ENCODE measurements at regions not wholly inside any gene's neighbourhood (a gene's known extent, or its start where the extent isn't known, plus 50 kb on each side); places are given as distances from the start of the nearest gene placed in this dataset.

DNA sequence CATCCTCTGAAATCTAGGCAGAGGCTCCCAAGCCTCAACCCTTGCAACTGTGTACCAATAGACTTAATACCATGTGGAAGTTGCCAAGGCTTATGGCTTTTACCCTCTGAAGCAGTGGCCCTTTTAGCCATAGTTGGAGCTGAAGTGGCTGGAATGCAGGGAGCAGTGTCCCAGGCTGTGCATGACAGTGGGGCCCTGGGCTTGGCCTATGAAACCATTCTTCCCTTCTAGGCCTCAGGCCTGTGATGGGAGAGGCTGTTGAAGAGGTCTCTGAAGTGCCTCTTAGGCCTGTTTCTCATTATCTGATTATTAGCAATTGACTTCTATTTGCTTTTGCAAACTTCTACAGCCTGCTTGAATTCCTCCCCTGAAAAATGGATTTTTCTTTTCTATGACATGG, 612.7 kb upstream of the ZWINT start:
- Histone ChIP-seq H3K36me3 (ENCODE audit: control insufficient read depth in 2 of 2, extremely low read depth in 1 of 2, insufficient read depth in 1 of 2, low read length in 1 of 2) (no peaks in the 10 kb centered on the region), H3K4me3 (ENCODE audit: control insufficient read depth in 1 of 2, extremely low read depth in 1 of 2, low read length in 1 of 2) (no peak overlapping the region), H3K9me3 (peaks cover 2% of the 10 kb centered on the region), H3K27ac (ENCODE audit: low read length) (no peak overlapping the region), H3K4me1 (ENCODE audit: control insufficient read depth in 1 of 2, extremely low read depth in 1 of 2, insufficient read depth in 2 of 2, low read length in 2 of 2) (no peaks in the 10 kb centered on the region), H3K27me3 (replicated peaks in 1 of 2; ENCODE audit: control insufficient read depth in 2 of 2, extremely low read depth in 1 of 2, insufficient read depth in 2 of 2, low read length in 1 of 2) (no peaks in the 10 kb centered on the region)
- Mint-ChIP-seq H3K9me3 (peaks cover 0 to 31% (median 18%) of the 10 kb centered on the region in 3 donors), H3K27me3 (no peaks in the 10 kb centered on the region), H3K4me3 (no peak overlapping the region), H3K36me3 (no peaks in the 10 kb centered on the region), H3K4me1 (no peaks in the 10 kb centered on the region), H3K27ac (no peak overlapping the region)
- CTCF ChIA-PET, result no interaction called here
- POLR2A ChIA-PET, result no interaction called here
- ATAC-seq (replicated peaks in 1 of 4) (no peak), DNase-seq (no peak)

GRCh38 chr10:56943221-56943755, 582.2 kb upstream of the ZWINT start:
- Histone ChIP-seq H3K9me3 (no peaks in the 10 kb centered on the region), H3K4me3 (ENCODE audit: control insufficient read depth in 1 of 2, extremely low read depth in 1 of 2, low read length in 1 of 2) (no peak overlapping the region), H3K27ac (ENCODE audit: low read length) (no peak overlapping the region), H3K36me3 (ENCODE audit: control insufficient read depth in 2 of 2, extremely low read depth in 1 of 2, insufficient read depth in 1 of 2, low read length in 1 of 2) (no peaks in the 10 kb centered on the region), H3K27me3 (replicated peaks in 1 of 2; ENCODE audit: control insufficient read depth in 2 of 2, extremely low read depth in 1 of 2, insufficient read depth in 2 of 2, low read length in 1 of 2) (no peaks in the 10 kb centered on the region), H3K4me1 (ENCODE audit: control insufficient read depth in 1 of 2, extremely low read depth in 1 of 2, insufficient read depth in 2 of 2, low read length in 2 of 2) (no peaks in the 10 kb centered on the region)
- Mint-ChIP-seq H3K36me3 (no peaks in the 10 kb centered on the region), H3K27me3 (no peaks in the 10 kb centered on the region), H3K27ac (no peak overlapping the region), H3K9me3 (peaks cover 9 to 16% (median 16%) of the 10 kb centered on the region in 3 donors), H3K4me3 (no peak overlapping the region), H3K4me1 (no peaks in the 10 kb centered on the region)
- no CpG with 5 or more reads among the region's 2 CpGs for WGBS (ENCODE audit: insufficient coverage)
- no peak for ATAC-seq (replicated peaks in 1 of 4)
- no peak for DNase-seq
- POLR2A ChIA-PET, result no interaction called here
- CTCF ChIA-PET, result no interaction called here

- WGBS (ENCODE audit: insufficient coverage), result 72% methylated on average over 3 of the region's 4 CpGs
- Histone ChIP-seq H3K9me3 (peaks cover 5% of the 10 kb centered on the region), H3K4me3 (ENCODE audit: control insufficient read depth in 1 of 2, extremely low read depth in 1 of 2, low read length in 1 of 2) (no peak overlapping the region), H3K27me3 (replicated peaks in 1 of 2; ENCODE audit: control insufficient read depth in 2 of 2, extremely low read depth in 1 of 2, insufficient read depth in 2 of 2, low read length in 1 of 2) (no peaks in the 10 kb centered on the region), H3K27ac (ENCODE audit: low read length) (no peak overlapping the region), H3K4me1 (ENCODE audit: control insufficient read depth in 1 of 2, extremely low read depth in 1 of 2, insufficient read depth in 2 of 2, low read length in 2 of 2) (no peaks in the 10 kb centered on the region), H3K36me3 (ENCODE audit: control insufficient read depth in 2 of 2, extremely low read depth in 1 of 2, insufficient read depth in 1 of 2, low read length in 1 of 2) (no peaks in the 10 kb centered on the region)
- Mint-ChIP-seq H3K27ac (no peak overlapping the region), H3K4me1 (no peaks in the 10 kb centered on the region), H3K27me3 (no peaks in the 10 kb centered on the region), H3K36me3 (no peaks in the 10 kb centered on the region), H3K9me3 (peaks cover 15 to 23% (median 15%) of the 10 kb centered on the region in 3 donors), H3K4me3 (no peak overlapping the region)
- ChIA-PET CTCF (no interaction called here), POLR2A (no interaction called here)
- no peak for DNase-seq
- no peak for ATAC-seq (replicated peaks in 1 of 4)
Observed at GRCh38 chr10:56934515-56934914, 573.5 kb upstream of the ZWINT start.

GRCh38 chr10:56928714-56929113, 567.7 kb upstream of the ZWINT start:
- WGBS (ENCODE audit: insufficient coverage), result no CpG with 5 or more reads among the region's 1 CpG

GRCh38 chr10:56927701-56928100, 566.6 kb upstream of the ZWINT start:
- Mint-ChIP-seq H3K36me3 (no peaks in the 10 kb centered on the region), H3K27ac (no peak overlapping the region), H3K9me3 (peaks cover 15 to 34% (median 22%) of the 10 kb centered on the region in 3 donors), H3K27me3 (no peaks in the 10 kb centered on the region), H3K4me3 (no peak overlapping the region), H3K4me1 (no peaks in the 10 kb centered on the region)
- ATAC-seq (replicated peaks in 1 of 4) (no peak), DNase-seq (no peak)
- Histone ChIP-seq H3K4me3 (ENCODE audit: control insufficient read depth in 1 of 2, extremely low read depth in 1 of 2, low read length in 1 of 2) (no peak overlapping the region), H3K9me3 (no peaks in the 10 kb centered on the region), H3K27me3 (replicated peaks in 1 of 2; ENCODE audit: control insufficient read depth in 2 of 2, extremely low read depth in 1 of 2, insufficient read depth in 2 of 2, low read length in 1 of 2) (no peaks in the 10 kb centered on the region), H3K36me3 (ENCODE audit: control insufficient read depth in 2 of 2, extremely low read depth in 1 of 2, insufficient read depth in 1 of 2, low read length in 1 of 2) (no peaks in the 10 kb centered on the region), H3K4me1 (ENCODE audit: control insufficient read depth in 1 of 2, extremely low read depth in 1 of 2, insufficient read depth in 2 of 2, low read length in 2 of 2) (no peaks in the 10 kb centered on the region), H3K27ac (ENCODE audit: low read length) (no peak overlapping the region)
- ChIA-PET CTCF (no interaction called here), POLR2A (no interaction called here)
- no CpG with 5 or more reads among the region's 2 CpGs for WGBS (ENCODE audit: insufficient coverage)

More at GRCh38 chr10:56928714-56929113, 567.7 kb upstream of the ZWINT start:
- ATAC-seq (replicated peaks in 1 of 4) (no peak), DNase-seq (no peak)
- Mint-ChIP-seq H3K36me3 (no peaks in the 10 kb centered on the region), H3K4me1 (no peaks in the 10 kb centered on the region), H3K27me3 (no peaks in the 10 kb centered on the region), H3K4me3 (no peak overlapping the region), H3K27ac (no peak overlapping the region), H3K9me3 (peaks cover 15 to 32% (median 20%) of the 10 kb centered on the region in 3 donors)
- Histone ChIP-seq H3K27me3 (replicated peaks in 1 of 2; ENCODE audit: control insufficient read depth in 2 of 2, extremely low read depth in 1 of 2, insufficient read depth in 2 of 2, low read length in 1 of 2) (no peaks in the 10 kb centered on the region), H3K4me1 (ENCODE audit: control insufficient read depth in 1 of 2, extremely low read depth in 1 of 2, insufficient read depth in 2 of 2, low read length in 2 of 2) (no peaks in the 10 kb centered on the region), H3K9me3 (no peaks in the 10 kb centered on the region), H3K4me3 (ENCODE audit: control insufficient read depth in 1 of 2, extremely low read depth in 1 of 2, low read length in 1 of 2) (no peak overlapping the region), H3K36me3 (ENCODE audit: control insufficient read depth in 2 of 2, extremely low read depth in 1 of 2, insufficient read depth in 1 of 2, low read length in 1 of 2) (no peaks in the 10 kb centered on the region), H3K27ac (ENCODE audit: low read length) (no peak overlapping the region)
- ChIA-PET CTCF (interaction anchor here in 1 of 2 donors (0.7 kb wide), 1 partner anchor 644 kb away, joined by 5 read pairs; no protein-coding TSS in a partner anchor), POLR2A (no interaction called here)

- CTCF ChIA-PET, result no interaction called here
- POLR2A ChIA-PET, result no interaction called here
- no peaks in the 10 kb centered on the region for H3K27me3 ChIP-seq (replicated peaks in 1 of 2; ENCODE audit: control insufficient read depth in 2 of 2, extremely low read depth in 1 of 2, insufficient read depth in 2 of 2, low read length in 1 of 2)
- Mint-ChIP-seq H3K27ac (no peak overlapping the region), H3K27me3 (no peaks in the 10 kb centered on the region), H3K4me3 (no peak overlapping the region), H3K9me3 (peaks cover 13 to 31% (median 23%) of the 10 kb centered on the region in 3 donors), H3K4me1 (no peaks in the 10 kb centered on the region), H3K36me3 (no peaks in the 10 kb centered on the region)
- ATAC-seq (replicated peaks in 1 of 4) (no peak), DNase-seq (no peak)
- no peaks in the 10 kb centered on the region for H3K4me1 ChIP-seq (ENCODE audit: control insufficient read depth in 1 of 2, extremely low read depth in 1 of 2, insufficient read depth in 2 of 2, low read length in 2 of 2)
- H3K9me3 ChIP-seq, result peaks cover 4% of the 10 kb centered on the region
- no peak overlapping the region for H3K27ac ChIP-seq (ENCODE audit: low read length)
- no peaks in the 10 kb centered on the region for H3K36me3 ChIP-seq (ENCODE audit: control insufficient read depth in 2 of 2, extremely low read depth in 1 of 2, insufficient read depth in 1 of 2, low read length in 1 of 2)
- 74% methylated on average over 4 of the region's 11 CpGs for WGBS (ENCODE audit: insufficient coverage)
- H3K4me3 ChIP-seq (ENCODE audit: control insufficient read depth in 1 of 2, extremely low read depth in 1 of 2, low read length in 1 of 2), result no peak overlapping the region
Observed at GRCh38 chr10:56920601-56921261, 559.7 kb upstream of the ZWINT start.

DNA sequence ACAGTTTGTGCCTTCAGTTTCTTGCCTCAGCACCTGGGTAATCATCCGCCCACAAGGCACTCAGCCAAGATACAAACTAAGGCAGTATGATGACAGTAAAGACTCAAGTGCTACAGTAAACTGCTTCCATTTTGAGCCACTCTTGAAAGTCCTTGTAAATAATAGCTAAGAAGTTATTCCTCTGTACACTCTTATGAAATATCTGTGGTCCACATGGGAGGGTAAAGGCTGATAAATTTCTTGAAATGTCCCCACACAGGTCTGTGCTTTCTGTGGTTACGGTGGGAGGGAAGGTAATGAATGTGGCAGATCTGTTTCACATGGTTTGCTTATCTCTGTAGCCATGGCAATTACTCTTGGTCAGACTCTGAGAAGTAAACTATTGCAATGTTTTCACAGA, 551.0 kb upstream of the ZWINT start:
- ATAC-seq (replicated peaks in 1 of 4), result no peak

More for the DNA sequence above, 551.0 kb upstream of the ZWINT start:
- no peaks in the 10 kb centered on the region for H3K36me3 Mint-ChIP-seq
- Histone ChIP-seq H3K4me1 (ENCODE audit: control insufficient read depth in 1 of 2, extremely low read depth in 1 of 2, insufficient read depth in 2 of 2, low read length in 2 of 2) (no peaks in the 10 kb centered on the region), H3K27ac (ENCODE audit: low read length) (no peak overlapping the region), H3K36me3 (ENCODE audit: control insufficient read depth in 2 of 2, extremely low read depth in 1 of 2, insufficient read depth in 1 of 2, low read length in 1 of 2) (no peaks in the 10 kb centered on the region), H3K4me3 (ENCODE audit: control insufficient read depth in 1 of 2, extremely low read depth in 1 of 2, low read length in 1 of 2) (no peak overlapping the region), H3K9me3 (peaks cover 4% of the 10 kb centered on the region), H3K27me3 (replicated peaks in 1 of 2; ENCODE audit: control insufficient read depth in 2 of 2, extremely low read depth in 1 of 2, insufficient read depth in 2 of 2, low read length in 1 of 2) (no peaks in the 10 kb centered on the region)
- no peaks in the 10 kb centered on the region for H3K4me1 Mint-ChIP-seq
- POLR2A ChIA-PET, result no interaction called here
- CTCF ChIA-PET, result no interaction called here
- peaks cover 4 to 24% (median 13%) of the 10 kb centered on the region in 3 donors for H3K9me3 Mint-ChIP-seq
- H3K27ac Mint-ChIP-seq, result no peak overlapping the region
- WGBS (ENCODE audit: insufficient coverage), result 80% methylated on average over 2 of the region's 2 CpGs
- DNase-seq, result no peak
- H3K4me3 Mint-ChIP-seq, result no peak overlapping the region
- no peaks in the 10 kb centered on the region for H3K27me3 Mint-ChIP-seq

All from T-cell (primary cell).